SK-N-SH treated with all-trans-retinoic acid at 6 μM for 48 hours (cell line): ENCODE measurements at regions not wholly inside any gene's neighbourhood (a gene's known extent, or its start where the extent isn't known, plus 50 kb on each side); places are given as distances from the start of the nearest gene placed in this dataset.

Experiments used
- ATAC-seq: fragments of 200-7000 bp; cut with Tn5 transposase; 3 replicates; pipeline ENCODE4 v1.9.1; 2020; ENCODE audit warnings: mild to moderate bottlenecking, moderate library complexity
- ARNTL ChIP-seq: fragments of 450-650 bp; formaldehyde crosslinking; IDR thresholded peaks from 2 replicates; pipeline ENCODE4 v1.5.0; 2020; ENCODE audit warnings: low read depth, mild to moderate bottlenecking, moderate library complexity, borderline replicate concordance
- BACH2 ChIP-seq: fragments of 250-450 bp; sonication (Bioruptor Pico); IDR thresholded peaks from 2 replicates; pipeline ENCODE4 v1.9.0; 2021; ENCODE audit warnings: mild to moderate bottlenecking, borderline replicate concordance
- CREB5 ChIP-seq: fragments of 250-450 bp; sonication (Bioruptor Pico); IDR thresholded peaks from 2 replicates; pipeline ENCODE4 v1.5.1; 2020; ENCODE audit warnings: low read depth, mild to moderate bottlenecking, moderate library complexity
- CSDC2 ChIP-seq: fragments of 250-450 bp; sonication (Bioruptor Pico); IDR thresholded peaks from 2 replicates; pipeline ENCODE4 v1.5.0; 2020; ENCODE audit warnings: mild to moderate bottlenecking, moderate library complexity
- CSRNP3 ChIP-seq: fragments of 250-450 bp; sonication (Bioruptor Pico); IDR thresholded peaks from 2 replicates; pipeline ENCODE4 v1.5.1; 2021; ENCODE audit warnings: mild to moderate bottlenecking, moderate library complexity
- ESRRG ChIP-seq: fragments of 250-450 bp; sonication (Bioruptor Pico); IDR thresholded peaks from 2 replicates; pipeline ENCODE4 v1.6.1; 2021; ENCODE audit warnings: mild to moderate bottlenecking
- GLIS3 ChIP-seq: fragments of 250-450 bp; sonication (Bioruptor Pico); IDR thresholded peaks from 2 replicates; pipeline ENCODE4 v1.5.0; 2020; ENCODE audit warnings: mild to moderate bottlenecking, moderate library complexity
- ISL1 ChIP-seq: fragments of 250-450 bp; sonication (Bioruptor Pico); IDR thresholded peaks from 2 replicates; pipeline ENCODE4 v2.1.2; 2022; ENCODE audit warnings: mild to moderate bottlenecking, moderate library complexity
- OSR1 ChIP-seq: fragments of 250-450 bp; sonication (Bioruptor Pico); IDR thresholded peaks from 2 replicates; pipeline ENCODE4 v1.8.0; 2022; ENCODE audit warnings: moderate library complexity, mild to moderate bottlenecking, inconsistent platforms
- POU6F1 ChIP-seq: fragments of 250-450 bp; sonication (Bioruptor Pico); IDR thresholded peaks from 2 replicates; pipeline ENCODE4 v1.8.0; 2021; ENCODE audit warnings: low read depth, mild to moderate bottlenecking, moderate library complexity, borderline replicate concordance
- PPARA ChIP-seq: fragments of 250-450 bp; sonication (Bioruptor Pico); IDR thresholded peaks from 2 replicates; pipeline ENCODE4 v1.5.0; 2020; ENCODE audit warnings: mild to moderate bottlenecking, borderline replicate concordance
- SNAI2 ChIP-seq: fragments of 250-450 bp; sonication (Bioruptor Pico); IDR thresholded peaks from 2 replicates; pipeline ENCODE4 v1.5.0; 2020; ENCODE audit warnings: mild to moderate bottlenecking, moderate library complexity
- TCF4 ChIP-seq: fragments of 250-450 bp; sonication (Bioruptor Pico); IDR thresholded peaks from 2 replicates; pipeline ENCODE4 v1.8.0; 2021; ENCODE audit warnings: mild to moderate bottlenecking, moderate library complexity, borderline replicate concordance
- TSHZ2 ChIP-seq: fragments of 250-450 bp; sonication (Bioruptor Pico); IDR thresholded peaks from 2 replicates; pipeline ENCODE4 v1.5.0; 2020; ENCODE audit warnings: mild to moderate bottlenecking, moderate library complexity
- ZC3H10 ChIP-seq: fragments of 250-450 bp; sonication (Bioruptor Pico); IDR thresholded peaks from 2 replicates; pipeline ENCODE4 v1.5.1; 2021; ENCODE audit warnings: mild to moderate bottlenecking, moderate library complexity
- ZFP3 ChIP-seq: fragments of 250-450 bp; sonication (Bioruptor Pico); IDR thresholded peaks from 2 replicates; pipeline ENCODE4 v1.5.0; 2020; ENCODE audit warnings: mild to moderate bottlenecking, moderate library complexity
- ZFP30 ChIP-seq: fragments of 450-650 bp; formaldehyde crosslinking; IDR thresholded peaks from 2 replicates; pipeline ENCODE4 v1.5.0; 2022; ENCODE audit warnings: mild to moderate bottlenecking, moderate library complexity
- ZNF565 ChIP-seq: fragments of 450-650 bp; formaldehyde crosslinking; conservative IDR thresholded peaks from 2 replicates; pipeline ENCODE4 v1.5.0; 2020; ENCODE audit warnings: low read depth, mild to moderate bottlenecking, moderate library complexity
- ZNF70 ChIP-seq: fragments of 450-650 bp; formaldehyde crosslinking; IDR thresholded peaks from 2 replicates; pipeline ENCODE4 v1.5.0; 2020; ENCODE audit warnings: mild to moderate bottlenecking, moderate library complexity
- ZNF8 ChIP-seq: fragments of 450-650 bp; formaldehyde crosslinking; IDR thresholded peaks from 2 replicates; pipeline ENCODE4 v1.5.0; 2020; ENCODE audit warnings: mild to moderate bottlenecking, moderate library complexity

GRCh38 chr15:47206358-47206978, 510.8 kb upstream of the SEMA6D start:
- ATAC-seq: no peak
- no peak for TF ChIP-seq CREB5 (CRISPR knock-in tag)
- TF ChIP-seq TSHZ2 (CRISPR knock-in tag): no peak
- no peak for TF ChIP-seq BACH2 (CRISPR knock-in tag)
- TF ChIP-seq POU6F1 (CRISPR knock-in tag): no peak
- TF ChIP-seq ZFP30: no peak
- no peak for TF ChIP-seq SNAI2 (CRISPR knock-in tag)
- TF ChIP-seq ESRRG (CRISPR knock-in tag): no peak
- TF ChIP-seq ISL1 (CRISPR knock-in tag): no peak
- no peak for TF ChIP-seq ZNF70 (CRISPR knock-in tag)
- no peak for TF ChIP-seq GLIS3 (CRISPR knock-in tag)
- no peak for TF ChIP-seq CSDC2 (CRISPR knock-in tag)
- TF ChIP-seq TCF4: no peak
- TF ChIP-seq ZNF565 (CRISPR knock-in tag): no peak
- no peak for TF ChIP-seq ARNTL
- no peak for TF ChIP-seq OSR1 (CRISPR knock-in tag)
- no peak for TF ChIP-seq ZFP3
- TF ChIP-seq ZC3H10: no peak
- no peak for TF ChIP-seq ZNF8
- TF ChIP-seq, all 23 proteins: peak for 0

GRCh38 chr15:47209591-47209990, 507.7 kb upstream of the SEMA6D start:
- no peak for ATAC-seq
- TF ChIP-seq OSR1 (CRISPR knock-in tag): no peak
- TF ChIP-seq, all 23 proteins: peak for 0

- TF ChIP-seq CSRNP3 (CRISPR knock-in tag): no peak
- no peak for TF ChIP-seq ZNF70 (CRISPR knock-in tag)
- TF ChIP-seq ISL1 (CRISPR knock-in tag): no peak
- TF ChIP-seq OSR1 (CRISPR knock-in tag): no peak
- no peak for TF ChIP-seq ZFP30
- TF ChIP-seq SNAI2 (CRISPR knock-in tag): no peak
- no peak for TF ChIP-seq POU6F1 (CRISPR knock-in tag)
- no peak for TF ChIP-seq PPARA (CRISPR knock-in tag)
- no peak for TF ChIP-seq CSDC2 (CRISPR knock-in tag)
- TF ChIP-seq CREB5 (CRISPR knock-in tag): no peak
- no peak for TF ChIP-seq GLIS3 (CRISPR knock-in tag)
- no peak for TF ChIP-seq ARNTL
- TF ChIP-seq ZNF565 (CRISPR knock-in tag): no peak
- TF ChIP-seq TSHZ2 (CRISPR knock-in tag): no peak
- TF ChIP-seq ZNF8: no peak
- ATAC-seq: no peak
Measured at GRCh38 chr15:47212222-47213010, 504.9 kb upstream of the SEMA6D start.
